ENCODE measurements at regions not wholly inside any gene's neighbourhood (a gene's known extent, or its start where the extent isn't known, plus 50 kb on each side); places are given as distances from the start of the nearest gene placed in this dataset.

- TF ChIP-seq, protein P1, sequence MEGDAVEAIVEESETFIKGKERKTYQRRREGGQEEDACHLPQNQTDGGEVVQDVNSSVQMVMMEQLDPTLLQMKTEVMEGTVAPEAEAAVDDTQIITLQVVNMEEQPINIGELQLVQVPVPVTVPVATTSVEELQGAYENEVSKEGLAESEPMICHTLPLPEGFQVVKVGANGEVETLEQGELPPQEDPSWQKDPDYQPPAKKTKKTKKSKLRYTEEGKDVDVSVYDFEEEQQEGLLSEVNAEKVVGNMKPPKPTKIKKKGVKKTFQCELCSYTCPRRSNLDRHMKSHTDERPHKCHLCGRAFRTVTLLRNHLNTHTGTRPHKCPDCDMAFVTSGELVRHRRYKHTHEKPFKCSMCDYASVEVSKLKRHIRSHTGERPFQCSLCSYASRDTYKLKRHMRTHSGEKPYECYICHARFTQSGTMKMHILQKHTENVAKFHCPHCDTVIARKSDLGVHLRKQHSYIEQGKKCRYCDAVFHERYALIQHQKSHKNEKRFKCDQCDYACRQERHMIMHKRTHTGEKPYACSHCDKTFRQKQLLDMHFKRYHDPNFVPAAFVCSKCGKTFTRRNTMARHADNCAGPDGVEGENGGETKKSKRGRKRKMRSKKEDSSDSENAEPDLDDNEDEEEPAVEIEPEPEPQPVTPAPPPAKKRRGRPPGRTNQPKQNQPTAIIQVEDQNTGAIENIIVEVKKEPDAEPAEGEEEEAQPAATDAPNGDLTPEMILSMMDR (IDR thresholded peaks at IDR 0.05), result no peak
- TF ChIP-seq POLR2A (IDR thresholded peaks at IDR 0.05), result no peak
Observed at GRCh38 chr1:170864876-170865538, 70.3 kb upstream of the MROH9 start.
